GM18499 (cell line): ENCODE measurements at regions not wholly inside any gene's neighbourhood (a gene's known extent, or its start where the extent isn't known, plus 50 kb on each side); places are given as distances from the start of the nearest gene placed in this dataset.
"Not testable (repeated sequence)": the region's sequence is repeated elsewhere in the genome, so short reads cannot be mapped to it uniquely, and the experiment has no call there.

Experiments
- ATAC-seq: cut with Tn5 transposase; IDR thresholded peaks from one replicate; pipeline ENCODE4 v1.9.1; 2021; ENCODE audit warnings: moderate number of reproducible peaks; ENCODE audit not compliant: insufficient read depth, unreplicated experiment

DNA sequence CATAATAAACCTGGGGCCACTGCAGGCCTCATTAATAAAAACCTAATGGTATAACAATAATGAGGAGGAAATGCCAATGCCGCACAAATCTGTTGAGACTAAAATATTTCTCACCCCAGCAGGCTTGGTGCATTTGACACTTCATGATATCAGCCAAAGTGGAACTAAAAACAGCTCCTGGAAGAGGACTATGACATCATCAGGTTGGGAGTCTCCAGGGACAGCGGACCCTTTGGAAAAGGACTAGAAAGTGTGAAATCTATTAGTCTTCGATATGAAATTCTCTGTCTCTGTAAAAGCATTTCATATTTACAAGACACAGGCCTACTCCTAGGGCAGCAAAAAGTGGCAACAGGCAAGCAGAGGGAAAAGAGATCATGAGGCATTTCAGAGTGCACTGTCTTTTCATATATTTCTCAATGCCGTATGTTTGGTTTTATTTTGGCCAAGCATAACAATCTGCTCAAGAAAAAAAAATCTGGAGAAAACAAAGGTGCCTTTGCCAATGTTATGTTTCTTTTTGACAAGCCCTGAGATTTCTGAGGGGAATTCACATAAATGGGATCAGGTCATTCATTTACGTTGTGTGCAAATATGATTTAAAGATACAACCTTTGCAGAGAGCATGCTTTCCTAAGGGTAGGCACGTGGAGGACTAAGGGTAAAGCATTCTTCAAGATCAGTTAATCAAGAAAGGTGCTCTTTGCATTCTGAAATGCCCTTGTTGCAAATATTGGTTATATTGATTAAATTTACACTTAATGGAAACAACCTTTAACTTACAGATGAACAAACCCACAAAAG lies 580.9 kb upstream of the TMEFF2 start:
- ATAC-seq = no peak

GRCh38 chr2:192775011-192775410 lies 580.3 kb upstream of the TMEFF2 start:
- ATAC-seq = no peak

DNA sequence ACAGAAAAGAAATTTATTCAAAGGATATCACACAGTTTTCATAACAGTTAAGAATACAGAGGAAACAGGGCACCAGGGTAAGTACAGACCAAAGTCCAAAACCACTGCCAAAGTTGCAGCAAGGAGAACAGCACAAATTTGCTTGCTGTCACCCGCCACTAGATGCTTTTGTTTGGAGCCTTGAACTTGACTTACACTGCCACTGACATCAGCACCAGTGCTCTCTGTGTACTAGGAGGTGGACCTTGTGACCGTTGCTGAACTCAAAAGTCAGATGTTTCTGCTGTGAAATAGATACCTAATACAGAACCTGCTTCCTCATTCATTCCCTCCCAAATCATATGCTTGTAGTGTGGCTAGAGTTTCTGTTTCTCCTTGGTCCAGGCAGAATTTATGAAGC lies 578.3 kb upstream of the TMEFF2 start:
- ATAC-seq = no peak

DNA sequence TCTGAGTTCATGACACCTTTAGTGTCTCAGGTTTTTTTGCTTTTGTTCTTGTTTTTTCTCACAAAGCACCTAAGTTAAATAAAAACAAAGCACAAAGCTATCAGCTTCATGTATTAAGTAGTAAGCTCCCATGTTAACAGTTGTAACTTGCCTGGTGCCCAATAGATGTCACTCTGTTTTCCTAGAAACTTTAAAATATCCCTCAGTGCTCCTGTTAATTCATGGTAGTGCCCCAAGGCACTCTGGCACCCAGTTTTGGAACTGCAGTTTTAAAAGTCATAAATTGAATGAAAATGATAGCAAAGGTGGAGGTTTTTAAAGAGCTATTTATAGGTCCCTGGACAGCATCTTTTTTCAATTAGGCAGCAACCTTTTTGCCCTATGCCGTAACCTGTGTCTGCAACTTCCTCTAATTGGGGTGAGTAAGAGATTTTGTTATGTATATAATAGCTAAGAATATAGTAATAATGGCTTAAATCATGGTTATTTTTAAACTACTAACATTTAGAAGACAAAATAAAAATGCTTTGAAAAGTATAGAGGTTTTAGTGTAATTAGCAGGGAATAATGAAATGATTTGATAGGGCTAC lies 555.0 kb upstream of the TMEFF2 start:
- no peak for ATAC-seq

- no peak for ATAC-seq
Measured at GRCh38 chr2:192741889-192742288, 547.2 kb upstream of the TMEFF2 start.

DNA sequence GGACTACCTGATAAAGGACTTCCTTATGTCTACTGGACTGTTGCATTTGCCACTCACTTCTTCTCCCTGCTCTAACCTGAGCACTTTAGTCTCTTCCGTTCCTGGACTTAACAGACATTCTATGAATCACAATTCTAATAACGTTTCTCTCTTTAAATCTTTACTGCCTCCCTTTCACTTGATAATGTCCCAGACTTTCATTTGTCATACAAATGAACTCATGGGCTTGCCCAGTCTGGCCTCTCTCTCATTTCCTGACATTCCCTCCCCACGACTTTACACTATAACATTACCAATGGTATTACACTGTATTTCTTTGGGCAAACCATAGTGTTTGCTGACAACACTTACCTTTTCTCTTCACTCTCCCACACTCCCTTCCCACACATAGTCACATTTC lies 540.7 kb upstream of the TMEFF2 start:
- ATAC-seq = no peak

DNA sequence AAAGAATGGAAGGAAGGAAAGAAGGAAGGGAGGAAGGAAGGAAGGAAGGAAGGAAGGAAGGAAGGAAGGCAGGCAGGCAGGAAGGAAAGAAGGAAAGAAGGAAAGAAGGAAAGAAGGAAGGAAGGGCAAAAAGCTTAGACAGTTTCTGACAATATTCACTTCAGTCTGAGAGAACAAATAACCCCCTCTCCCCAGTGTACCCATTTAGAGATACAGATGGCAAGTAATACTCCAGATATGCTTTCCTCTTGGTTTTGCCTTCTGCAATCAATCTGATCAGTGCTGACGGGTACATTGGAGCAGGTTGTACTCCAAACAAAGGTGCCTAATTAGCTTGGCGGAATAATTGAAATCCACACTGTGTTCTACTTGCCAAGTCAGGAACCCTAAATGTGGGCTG lies 534.6 kb upstream of the TMEFF2 start:
- ATAC-seq = no peak

- no peak for ATAC-seq
Measured at GRCh38 chr2:192725991-192726390, 531.3 kb upstream of the TMEFF2 start.

DNA sequence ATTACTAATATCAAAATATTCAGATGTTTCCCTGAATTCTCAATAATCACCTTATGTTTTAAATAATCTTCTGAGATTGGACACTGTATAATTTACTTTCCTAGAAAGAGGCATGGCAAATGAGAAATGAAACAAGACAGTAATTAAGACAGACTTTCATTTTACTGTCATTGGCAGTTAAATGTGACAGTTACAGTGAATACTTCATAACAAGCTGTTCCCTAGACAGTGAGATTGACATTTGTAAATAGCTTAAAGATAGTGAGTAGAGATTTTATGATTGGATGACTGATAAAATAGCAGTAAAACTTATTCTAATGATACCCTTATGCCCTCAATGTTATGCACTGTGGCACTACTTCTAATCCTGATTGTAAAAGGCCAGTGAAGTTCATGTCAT lies 524.9 kb upstream of the TMEFF2 start:
- ATAC-seq = no peak

DNA sequence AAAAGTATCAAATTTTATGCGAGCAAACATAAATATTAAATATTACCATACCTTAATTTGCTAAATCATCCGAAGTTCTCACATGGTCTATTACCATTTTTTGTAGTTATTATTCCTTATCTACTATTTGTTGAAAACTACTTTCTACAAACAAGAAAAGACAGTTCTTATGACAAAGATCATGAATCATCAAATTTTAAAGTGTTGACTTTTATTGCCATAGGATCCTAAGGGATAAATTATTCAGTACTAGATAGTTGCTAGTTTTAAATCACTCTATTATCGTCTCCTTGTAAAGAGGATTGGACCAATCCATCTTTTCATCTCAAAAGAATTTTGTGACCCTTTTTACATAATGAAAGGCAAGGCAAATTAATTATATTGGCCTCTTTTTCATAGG lies 523.6 kb upstream of the TMEFF2 start:
- ATAC-seq = no peak

DNA sequence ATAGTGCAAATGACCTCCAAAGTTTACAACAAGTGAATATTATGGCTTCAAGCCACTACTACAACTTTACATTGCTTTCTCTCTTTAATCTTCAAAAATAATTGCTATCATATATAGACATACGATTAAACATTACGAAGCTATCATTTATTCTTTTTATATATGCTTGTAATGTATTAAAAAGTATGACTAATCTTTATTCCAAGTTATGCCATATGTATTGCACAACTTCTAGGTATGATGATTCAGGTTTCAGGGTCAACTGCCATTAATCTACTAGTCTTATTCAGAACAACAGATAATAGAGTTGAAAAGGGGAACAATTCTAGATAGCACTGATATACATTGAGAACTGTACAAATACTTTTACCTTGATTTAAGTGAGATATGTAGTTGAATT lies 506.2 kb upstream of the TMEFF2 start:
- ATAC-seq = no peak

GRCh38 chr2:192697880-192698279 lies 503.1 kb upstream of the TMEFF2 start:
- no peak for ATAC-seq

GRCh38 chr2:192696857-192697256 lies 502.1 kb upstream of the TMEFF2 start:
- no peak for ATAC-seq

GRCh38 chr2:192687015-192687414 lies 492.3 kb upstream of the TMEFF2 start:
- no peak for ATAC-seq

DNA sequence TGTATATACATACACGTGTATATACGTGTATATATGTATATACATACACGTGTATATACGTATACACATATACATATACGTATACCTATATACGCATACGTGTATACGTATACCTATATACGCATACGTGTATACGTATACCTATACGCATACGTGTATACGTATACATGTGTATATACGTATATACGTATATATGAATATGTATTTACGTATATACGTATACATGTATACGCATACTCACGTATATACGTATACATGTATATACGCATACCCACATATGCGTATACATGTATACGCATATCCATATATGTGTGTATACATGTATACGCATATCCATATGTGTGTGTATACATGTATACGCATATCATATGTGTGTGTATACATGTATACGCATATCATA lies 487.8 kb upstream of the TMEFF2 start:
- ATAC-seq = not testable (repeated sequence)

- no peak for ATAC-seq
Measured at GRCh38 chr2:192675681-192676080, 480.9 kb upstream of the TMEFF2 start.

- no peak for ATAC-seq
Measured at GRCh38 chr2:192669505-192670091, 474.9 kb upstream of the TMEFF2 start.

GRCh38 chr2:192660555-192660954 lies 465.8 kb upstream of the TMEFF2 start:
- not testable (repeated sequence) for ATAC-seq

DNA sequence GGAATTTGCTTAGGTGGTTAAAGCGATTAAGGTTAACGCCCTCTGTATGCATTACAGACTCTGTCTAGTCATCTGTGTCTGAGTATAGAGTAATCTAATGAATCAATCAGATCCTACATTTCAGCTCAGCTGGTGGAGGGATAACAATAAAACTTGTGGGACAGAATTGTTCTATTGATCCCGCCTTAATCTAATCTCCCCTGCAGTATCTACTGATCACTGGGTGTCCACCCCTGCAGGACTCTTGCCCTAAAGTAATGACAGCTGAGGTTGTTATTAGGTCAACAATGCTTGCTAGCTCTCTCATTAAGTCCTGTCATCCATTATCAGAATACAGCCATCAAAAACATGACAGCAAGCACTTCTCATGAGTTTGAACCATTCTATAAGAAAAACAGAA lies 462.6 kb upstream of the TMEFF2 start:
- no peak for ATAC-seq

DNA sequence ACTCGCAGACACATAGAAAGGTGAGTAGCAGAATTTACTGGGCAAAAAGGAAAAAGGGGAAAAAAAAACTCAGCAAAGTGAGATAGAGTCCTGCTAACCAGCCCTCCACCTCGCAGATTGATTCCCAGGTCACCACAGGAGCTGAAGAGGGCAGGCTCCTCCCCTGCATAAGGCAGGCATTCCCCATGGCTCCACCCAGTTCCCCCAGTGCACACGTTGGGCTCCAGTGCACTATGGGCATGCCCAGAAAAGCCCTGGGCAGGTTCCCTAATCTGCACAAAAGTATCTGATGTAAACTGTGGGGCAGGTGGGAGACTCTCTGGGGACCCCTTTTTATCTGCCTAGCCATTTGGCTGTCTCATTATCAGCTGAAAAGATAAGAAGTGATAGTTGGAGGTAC lies 461.2 kb upstream of the TMEFF2 start:
- no peak for ATAC-seq

- no peak for ATAC-seq
Measured at GRCh38 chr2:192645811-192646598, 451.3 kb upstream of the TMEFF2 start.
